HG03442 (cell line): ENCODE measurements at regions not wholly inside any gene's neighbourhood (a gene's known extent, or its start where the extent isn't known, plus 50 kb on each side); places are given as distances from the start of the nearest gene placed in this dataset.
"Not testable (repeated sequence)": the region's sequence is repeated elsewhere in the genome, so short reads cannot be mapped to it uniquely, and the experiment has no call there.

Source experiments
- ATAC-seq: cut with Tn5 transposase; IDR thresholded peaks from one replicate; pipeline ENCODE4 v1.9.1; 2021; ENCODE audit warnings: mild to moderate bottlenecking, moderate library complexity; ENCODE audit not compliant: unreplicated experiment

DNA sequence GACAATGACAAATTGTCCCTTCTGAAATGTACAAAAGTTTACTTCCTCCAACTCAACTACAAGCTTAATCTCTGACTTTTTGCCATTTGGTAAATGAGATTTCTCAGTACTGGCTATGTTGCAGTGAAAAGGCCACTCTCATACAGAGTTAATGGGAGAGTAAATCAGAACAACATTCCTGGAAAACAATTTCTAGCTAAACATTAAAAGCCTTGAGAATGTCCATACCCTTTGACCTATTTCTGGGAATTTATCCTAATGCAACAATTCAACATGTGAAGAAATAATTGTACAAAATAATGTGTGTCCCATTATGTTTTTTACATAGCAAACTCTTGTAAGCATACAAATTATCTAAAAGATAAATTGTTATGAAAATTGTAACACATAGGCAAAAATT is 56.3 kb upstream of the SPEF2 start:
- no peak for ATAC-seq

DNA sequence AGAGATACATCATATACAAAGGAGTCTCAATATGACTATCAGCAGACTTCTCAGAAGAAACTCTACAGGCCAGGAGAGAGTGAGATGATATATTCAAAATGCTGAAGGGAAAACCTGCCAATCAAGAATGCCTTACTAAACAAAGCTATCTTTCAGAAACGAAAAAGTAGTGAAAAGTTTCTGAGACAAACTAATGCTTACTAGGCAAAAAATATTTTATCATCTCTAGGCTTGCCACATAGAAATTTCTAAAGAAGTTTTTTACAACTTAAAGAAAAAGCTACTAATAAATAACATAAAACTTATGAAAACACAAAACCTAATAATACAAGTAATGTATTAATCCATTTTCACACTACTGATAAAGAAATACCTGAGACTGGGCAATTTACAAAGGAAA is 59.9 kb upstream of the SPEF2 start:
- no peak for ATAC-seq

DNA sequence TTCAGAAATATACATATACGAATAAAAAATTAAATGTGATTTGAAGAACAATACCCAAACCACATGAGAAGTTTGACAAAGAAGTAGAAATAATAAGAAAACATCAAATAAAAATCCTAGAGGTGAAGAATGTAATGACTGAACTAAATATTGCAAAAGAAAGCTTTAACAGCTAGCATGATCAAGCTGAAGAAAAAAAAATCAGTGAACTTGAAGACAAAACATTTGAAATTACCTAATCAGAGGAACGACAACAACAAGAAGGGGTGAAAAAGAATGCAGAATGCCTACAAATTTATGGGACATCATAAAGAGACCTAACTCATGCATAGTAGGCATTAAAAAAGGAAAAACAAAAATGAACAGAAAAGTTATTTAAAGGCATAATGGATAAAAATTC is 60.5 kb upstream of the SPEF2 start:
- ATAC-seq = no peak

DNA sequence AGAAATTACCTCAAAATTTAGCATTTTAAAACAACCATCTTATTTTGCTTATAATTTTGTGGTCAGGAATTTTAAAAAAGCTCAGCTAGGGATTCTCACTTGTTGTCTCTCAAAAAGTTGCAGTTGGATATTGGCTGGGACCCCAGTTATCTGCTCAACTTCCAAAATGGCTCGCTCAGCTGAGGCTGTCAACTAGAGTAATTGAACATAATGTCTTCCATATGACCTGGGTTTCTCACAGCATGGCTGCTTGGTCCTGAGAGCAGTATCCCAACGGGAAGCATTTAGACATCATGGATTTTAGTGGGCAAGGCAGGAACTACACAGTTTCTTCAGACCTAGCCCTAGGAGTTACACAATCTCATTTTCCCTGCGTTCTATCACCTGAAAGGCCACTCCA is 63.6 kb upstream of the SPEF2 start:
- ATAC-seq = no peak

DNA sequence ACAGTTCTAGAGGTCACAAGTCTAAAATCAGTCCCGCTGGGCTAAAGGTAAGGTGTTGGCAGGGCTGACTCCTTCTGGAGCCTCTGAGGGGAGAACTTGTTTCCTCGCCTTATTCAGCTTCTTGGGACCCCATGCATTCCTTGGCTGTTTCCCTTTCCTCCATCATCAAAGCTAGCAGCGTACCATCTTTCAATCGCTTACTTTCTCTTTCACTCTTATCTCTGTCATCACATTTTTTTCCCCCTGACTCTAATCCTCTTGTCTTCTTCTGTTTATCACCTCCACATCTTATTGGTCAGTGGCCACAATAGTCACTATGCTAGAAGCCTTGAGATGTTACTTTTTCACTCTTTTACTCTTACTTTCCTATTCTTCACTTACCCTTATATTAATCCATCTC is 72.5 kb upstream of the SPEF2 start:
- no peak for ATAC-seq

DNA sequence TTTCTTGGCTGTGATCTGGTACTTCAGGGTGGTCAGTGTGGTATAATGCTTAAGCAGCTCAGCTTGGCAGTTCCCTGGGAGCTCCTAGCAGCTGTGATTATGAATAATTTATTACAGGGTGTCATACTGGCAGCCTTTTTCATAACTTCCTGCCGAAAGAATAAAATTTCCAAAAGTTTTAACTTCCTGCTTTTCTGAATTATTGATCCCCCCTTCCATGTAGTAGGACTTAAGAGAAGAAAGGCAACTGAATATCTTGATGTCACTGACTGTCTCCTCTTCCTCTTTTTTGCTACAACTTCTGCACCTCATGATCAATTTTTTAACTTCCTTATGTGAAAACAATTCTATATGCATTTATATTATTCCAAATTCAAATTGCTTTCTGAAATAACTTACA is 74.3 kb upstream of the SPEF2 start:
- no peak for ATAC-seq

DNA sequence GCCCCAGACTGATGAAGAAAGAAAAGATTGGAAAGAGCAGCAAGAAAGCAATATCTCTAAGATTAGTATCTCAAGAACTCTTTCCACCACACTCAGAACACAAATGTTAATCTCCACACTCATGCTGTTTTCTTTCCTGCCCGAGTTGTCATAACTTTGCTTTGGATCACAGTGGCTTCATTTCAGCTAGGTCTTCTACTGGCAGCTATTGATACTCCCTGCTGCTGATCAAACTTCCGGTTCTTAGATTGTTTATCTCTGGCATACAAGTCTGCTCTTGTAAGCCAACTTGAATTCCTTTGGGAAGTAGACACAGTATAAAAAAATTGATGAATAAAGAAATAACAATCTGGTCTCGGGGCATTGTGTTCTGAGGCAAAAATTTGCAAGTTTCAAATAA is 77.7 kb upstream of the SPEF2 start:
- no peak for ATAC-seq

DNA sequence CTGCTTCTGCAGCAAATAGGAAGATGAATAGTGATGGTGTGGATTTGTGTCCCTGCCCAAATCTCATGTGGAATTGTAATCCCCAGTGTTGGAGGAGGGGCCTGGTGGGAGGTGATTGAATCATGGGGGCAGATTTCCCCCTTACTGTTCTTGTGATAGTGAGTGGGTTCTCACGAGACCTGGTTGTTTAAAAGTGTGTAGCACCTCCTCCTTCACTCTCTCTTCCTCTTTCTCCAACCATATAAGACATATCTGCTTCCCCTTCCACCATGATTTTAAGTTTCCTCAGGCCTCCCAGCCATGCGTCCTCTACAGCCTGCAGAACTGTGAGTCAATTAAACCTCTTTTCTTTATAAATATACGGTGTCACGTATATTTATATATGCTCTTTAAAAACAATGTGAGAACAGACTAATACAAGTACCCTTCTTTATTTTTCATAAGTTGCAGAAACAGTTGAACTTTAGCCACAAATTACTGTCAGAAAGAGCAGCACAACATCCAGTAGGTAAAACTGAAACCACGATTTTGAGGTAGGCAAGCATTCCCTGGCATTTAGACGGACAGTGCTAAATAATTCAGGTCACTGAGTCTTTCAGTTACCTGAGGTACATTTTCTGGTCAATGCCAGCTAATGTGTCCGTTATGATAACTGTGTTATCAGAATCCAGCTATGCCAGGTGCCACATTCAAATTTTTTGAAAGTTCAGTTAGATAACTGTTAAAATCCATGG is 79.3 kb upstream of the SPEF2 start:
- no peak for ATAC-seq

DNA sequence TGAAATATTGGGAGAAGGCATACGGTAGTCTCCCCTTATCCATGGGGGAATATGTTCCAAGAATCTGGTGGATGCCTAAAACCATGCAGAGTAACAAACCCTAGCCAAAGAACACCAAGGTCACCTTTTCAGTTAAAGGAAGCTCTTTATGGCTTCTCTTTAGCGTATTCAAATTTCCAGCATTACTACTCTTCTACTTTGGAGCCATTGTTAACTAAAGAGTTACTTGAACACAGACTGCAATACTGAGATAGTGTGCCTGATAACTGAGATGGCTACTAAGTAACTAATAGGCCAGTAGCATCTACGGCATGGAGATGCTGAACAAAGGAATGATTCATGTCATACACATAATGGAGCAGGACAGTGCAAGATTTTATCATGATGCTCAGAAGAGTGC is 84.5 kb upstream of the SPEF2 start:
- ATAC-seq = no peak

DNA sequence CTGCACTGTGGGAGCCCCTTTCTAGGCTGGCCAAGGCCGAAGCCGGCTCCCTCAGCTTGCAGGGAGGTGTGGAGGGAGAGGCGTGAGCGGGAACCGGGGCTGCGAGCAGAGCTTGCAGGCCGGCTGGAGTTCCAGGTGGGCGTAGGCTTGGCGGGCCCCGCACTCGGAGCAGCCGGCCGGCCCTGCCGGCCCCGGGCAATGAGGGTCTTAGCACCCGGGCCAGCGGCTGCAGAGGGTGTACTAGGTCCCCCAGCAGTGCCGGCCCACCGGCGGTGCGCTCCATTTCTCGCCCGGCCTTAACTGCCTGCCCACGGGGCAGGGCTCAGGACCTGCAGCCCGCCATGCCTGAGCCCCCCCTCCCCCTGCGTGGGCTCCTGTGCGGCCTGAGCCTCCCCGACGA is 86.1 kb upstream of the SPEF2 start:
- ATAC-seq = not testable (repeated sequence)

DNA sequence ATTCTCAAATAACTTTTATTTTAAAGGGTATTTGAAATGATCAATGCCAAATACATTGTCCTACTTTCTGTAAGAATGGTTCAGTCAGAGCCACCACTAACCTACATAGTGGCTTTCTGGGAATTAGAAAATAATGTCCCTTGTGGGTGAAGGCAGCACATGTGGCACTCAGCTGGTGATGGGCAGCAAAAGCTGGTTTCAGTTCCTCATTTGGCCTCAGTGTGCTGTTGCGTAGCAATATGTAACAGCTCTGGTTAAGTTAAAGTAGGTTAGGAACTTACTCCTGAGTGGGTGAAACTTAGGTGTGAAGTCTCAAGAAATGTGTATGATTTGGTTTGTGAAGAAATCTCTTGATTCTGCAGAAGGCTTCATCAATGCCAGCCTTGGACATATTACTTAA is 99.6 kb upstream of the SPEF2 start:
- ATAC-seq = peak; percentile 97

DNA sequence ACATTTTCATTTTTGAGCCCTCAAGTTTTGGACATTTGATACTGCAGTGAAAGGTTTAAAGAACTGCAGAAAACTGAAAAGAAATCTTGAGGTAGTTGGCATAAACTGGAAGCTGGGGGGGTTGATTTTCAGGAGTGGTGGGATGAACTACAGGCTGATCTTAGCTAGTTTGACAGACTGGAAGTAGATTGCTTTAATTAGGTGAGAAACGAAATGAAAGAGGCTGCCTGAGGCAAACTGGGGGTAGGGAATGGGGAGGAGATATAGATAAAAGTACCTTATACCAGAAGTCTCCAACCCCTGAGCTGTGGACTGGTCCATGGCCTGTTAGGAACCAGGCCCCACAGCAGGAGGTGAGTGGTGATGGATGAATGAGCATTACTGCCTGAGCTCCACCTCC is 101.4 kb upstream of the SPEF2 start:
- no peak for ATAC-seq

DNA sequence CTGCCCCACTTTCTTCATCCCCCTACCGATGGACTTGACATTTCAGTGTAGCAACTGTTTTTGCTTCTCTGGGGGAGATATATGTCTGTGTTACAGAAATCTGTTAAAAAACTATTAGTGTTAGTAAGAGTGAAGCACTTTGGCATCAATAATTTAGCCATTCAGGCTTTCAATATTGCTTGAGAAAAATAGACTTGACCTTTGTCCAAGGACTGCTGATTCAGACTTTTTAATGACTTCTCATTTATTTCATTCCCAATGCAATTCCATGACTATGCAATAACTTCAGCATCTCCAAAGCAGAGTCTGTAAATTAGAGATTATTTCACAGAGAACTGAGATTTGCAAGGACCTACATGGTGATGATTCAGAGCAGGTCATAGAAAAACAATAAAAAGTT is 104.1 kb upstream of the SPEF2 start:
- no peak for ATAC-seq

DNA sequence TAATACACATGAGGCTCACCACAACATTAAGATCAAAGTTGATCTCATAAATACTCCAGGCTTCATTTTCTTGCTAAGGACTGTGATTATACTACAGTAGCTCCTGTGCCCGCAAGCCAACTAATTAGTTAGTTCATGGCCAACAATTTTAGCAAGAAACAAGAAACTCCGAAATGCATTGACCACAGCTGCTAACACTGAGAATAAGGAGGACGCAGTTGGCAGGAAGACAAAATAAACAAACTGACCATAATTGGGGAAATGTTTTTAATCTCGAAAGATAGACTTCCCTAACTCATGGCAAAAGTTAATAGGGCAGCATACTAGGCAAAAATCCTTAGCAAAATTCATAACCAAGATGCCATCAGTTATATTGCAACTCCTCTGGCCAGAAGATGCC is 115.5 kb upstream of the SPEF2 start:
- ATAC-seq = no peak

DNA sequence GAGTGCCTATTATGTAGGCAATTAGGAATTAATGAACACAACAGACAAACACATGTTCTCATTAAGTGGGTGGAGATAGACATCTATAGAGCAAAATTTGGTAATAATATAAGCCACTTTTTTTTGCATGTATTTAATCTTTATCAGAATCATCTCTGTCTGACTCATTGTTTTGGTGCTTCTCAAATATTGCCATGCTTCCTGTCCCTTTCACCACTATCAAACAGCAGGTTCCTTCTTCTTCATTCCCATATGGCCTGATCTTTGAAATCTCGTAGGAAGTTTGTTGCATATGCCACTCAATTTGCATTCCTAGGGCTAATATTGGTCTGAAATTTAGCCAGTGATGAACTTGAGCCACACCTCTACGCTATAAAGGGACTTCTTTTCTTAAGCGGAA is 128.9 kb upstream of the SPEF2 start:
- ATAC-seq = no peak

DNA sequence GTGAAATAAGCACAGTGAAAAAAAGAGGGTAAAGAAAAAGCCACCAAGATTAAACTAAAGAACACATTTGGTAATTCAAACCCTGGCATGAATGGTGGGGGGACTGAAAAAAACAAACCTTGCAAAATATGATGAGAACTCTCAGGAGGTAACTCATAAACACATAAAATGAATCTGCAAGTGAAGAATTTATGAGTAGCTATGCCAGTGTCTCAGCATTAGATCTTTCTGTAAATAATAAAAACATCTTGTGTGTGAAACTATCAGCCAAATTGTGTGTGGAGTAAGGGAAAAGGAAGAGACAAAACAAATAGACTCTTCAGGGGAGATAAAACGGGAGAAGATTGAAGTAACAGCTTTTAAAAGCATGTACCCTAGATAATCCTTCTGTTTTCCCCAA is 129.6 kb upstream of the SPEF2 start:
- no peak for ATAC-seq

DNA sequence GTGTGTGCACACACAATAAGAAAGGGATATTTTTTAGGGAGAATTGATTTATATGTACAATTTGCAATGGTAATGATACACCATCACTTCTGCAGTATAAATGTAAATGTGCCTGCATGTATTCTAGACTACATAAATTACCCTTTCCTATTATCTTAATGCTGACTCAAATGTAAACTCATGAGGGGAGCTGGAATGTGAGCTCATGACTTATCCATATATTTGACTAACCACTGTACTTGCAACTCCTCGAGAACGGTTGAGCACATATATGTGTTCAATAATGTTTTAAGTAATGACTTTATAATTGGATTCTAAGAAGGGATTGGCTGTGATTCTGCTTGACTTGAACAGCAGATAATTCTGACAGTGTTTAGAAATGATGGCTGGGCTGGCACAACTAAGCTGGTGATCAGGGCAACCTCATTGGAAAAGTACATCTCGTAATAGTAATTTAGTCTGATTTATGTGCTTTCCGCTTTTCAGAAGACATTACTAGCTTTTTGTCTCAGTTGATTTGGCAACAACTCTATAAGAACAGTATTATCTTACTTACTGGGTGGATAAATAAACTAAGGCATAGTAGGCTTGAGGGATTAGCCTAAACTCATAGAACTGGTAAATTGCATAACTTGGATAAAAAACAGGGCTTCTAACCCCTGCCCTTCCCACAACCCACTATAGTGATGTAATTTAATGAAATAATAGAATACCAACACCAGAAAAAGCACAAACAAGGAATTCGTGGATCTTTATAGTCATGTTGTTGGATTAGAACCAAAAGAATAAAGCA is 130.2 kb upstream of the SPEF2 start:
- no peak for ATAC-seq

DNA sequence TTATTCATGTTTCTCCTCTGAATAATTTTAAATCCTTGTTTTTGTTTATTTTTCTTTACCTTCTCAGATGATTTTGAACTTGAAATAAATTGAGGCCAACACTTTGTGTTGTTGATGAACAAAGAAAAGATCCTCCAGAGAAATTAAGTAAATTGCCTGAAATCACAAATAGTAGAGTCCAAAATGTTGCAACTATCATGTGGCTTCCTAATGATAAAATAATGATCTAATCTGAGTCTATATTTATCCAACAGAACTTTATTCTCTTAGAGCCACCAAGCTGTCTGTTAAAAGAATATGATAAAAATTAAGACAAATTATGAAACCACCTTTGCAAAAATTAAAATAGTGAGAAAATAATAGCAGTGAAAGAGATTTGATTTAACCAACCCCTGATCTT is 132.2 kb upstream of the SPEF2 start:
- ATAC-seq = no peak

DNA sequence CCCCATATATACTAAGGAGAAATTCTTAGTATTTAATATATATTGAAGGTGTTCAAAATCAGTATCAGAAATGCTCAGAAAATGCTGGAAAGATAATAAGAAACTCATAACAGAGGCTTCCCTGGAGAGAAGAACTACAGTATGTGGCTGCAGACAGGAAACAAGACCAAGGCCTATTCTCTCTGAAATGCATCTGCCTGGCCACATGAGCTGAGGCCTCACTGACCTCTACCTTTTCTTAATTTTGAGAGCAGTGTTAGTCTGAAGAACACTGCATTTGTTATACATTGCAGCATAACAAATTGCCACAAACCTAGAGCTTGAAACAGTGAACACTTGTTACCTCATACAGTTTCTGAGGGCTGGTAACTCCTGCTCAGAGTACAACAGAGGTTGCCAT is 133.4 kb upstream of the SPEF2 start:
- ATAC-seq = no peak

DNA sequence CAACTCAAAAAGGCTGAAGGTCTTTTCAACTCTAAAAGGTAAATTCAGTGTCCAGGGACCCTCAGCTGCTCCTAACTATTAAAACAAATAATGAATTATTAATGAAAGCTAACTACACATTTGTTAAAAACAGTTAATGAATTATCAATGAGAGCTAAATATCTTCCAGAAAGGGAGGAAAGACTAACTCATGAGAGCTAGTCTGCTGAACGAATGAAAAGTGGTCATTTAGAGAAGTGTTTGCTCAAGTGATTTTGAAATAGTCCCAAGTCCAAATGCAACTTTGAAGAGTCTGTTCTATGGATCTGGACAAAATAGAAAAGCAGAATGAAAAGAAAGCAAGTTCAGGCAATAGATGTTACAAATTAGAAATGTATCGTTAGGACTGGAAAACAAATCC is 133.9 kb upstream of the SPEF2 start:
- no peak for ATAC-seq

DNA sequence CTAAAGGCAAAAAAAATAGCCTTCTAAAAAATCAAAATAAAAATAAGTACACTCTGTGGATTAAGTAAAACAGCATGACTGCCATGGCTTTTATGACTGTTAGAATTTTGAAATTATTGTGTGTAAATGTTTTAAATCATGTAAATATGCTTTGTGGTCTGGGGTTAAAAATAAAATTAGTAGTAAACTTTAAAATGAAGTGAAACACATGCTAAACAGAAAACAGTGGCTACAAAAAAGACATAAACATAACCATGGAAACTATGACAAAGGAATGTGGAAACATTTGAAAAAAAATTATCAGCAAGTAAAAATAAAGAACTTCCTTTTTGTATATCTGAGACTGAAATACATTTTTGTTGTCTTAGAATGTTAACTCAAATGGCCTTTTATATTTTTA is 134.5 kb upstream of the SPEF2 start:
- no peak for ATAC-seq

DNA sequence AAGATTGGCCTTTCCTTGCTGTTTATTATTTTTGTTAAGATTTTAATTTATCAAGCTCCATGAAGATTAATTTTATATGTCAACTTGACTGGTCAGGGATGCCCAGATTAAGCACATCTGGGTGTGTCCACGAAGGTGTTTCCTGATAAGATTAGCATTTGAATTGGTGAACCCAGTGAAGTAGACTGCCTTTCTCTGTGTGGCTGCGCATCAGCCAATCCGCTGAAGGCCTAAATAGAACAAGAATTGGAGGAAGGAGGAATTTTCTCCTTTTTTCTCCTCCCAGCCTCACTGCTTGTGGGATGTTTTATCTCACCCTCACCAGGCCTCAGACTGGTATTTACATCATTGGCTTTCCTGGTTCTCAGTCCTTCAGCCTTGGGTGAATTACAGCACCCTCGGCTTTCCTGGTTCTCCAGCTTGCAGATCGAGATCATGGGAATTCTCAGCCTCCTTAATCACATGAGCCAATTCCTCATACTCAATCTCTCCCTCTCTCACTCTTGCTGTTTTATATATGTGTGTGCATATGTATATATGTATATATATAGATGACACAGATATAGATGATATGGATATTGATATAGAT is 135.4 kb upstream of the SPEF2 start:
- no peak for ATAC-seq
